ENCODE measurements at regions not wholly inside any gene's neighbourhood (a gene's known extent, or its start where the extent isn't known, plus 50 kb on each side); places are given as distances from the start of the nearest gene placed in this dataset.
"Not testable (repeated sequence)": the region's sequence is repeated elsewhere in the genome, so short reads cannot be mapped to it uniquely, and the experiment has no call there.

DNA sequence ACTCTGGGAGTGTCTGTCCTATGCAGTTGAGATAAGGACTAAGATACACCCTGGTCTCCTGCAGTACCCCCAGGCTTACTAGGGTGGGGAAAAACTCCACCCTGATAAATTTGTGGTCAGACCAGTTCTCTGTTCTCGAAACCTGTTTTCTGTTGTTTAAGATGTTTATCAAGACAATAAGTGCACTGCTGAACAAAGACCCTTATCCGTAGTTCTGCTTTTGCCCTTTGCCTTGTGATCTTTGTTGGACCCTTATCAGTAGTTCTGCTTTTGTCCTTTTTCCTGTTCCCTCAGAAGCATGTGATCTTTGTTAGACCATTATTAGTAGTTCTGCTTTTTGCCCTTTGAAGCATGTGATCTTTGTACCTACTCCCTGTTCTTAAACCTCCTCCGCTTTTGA lies 824.4 kb downstream of the TRAM1L1 start:
- peak overlapping the region; percentile 37; the same call in 1 of the 2 replicates for H3K27ac ChIP-seq (replicated peaks)
- not testable (repeated sequence) for H3K4me3 ChIP-seq (replicated peaks; ENCODE audit: insufficient read depth, low read length); H3K27me3 ChIP-seq (ENCODE audit: insufficient read depth, poor library complexity, severe bottlenecking)
- peak; percentile 4 to 58 for DNase-seq (ENCODE audit: low read depth in 1 of 2, low spot score in 1 of 2)
- peak; percentile 73; the same call in 1 of the 2 replicates for TF ChIP-seq SPI1 (IDR thresholded peaks at IDR 0.05; ENCODE audit: borderline replicate concordance, low read depth)
- TF ChIP-seq POLR2AphosphoS5 (IDR thresholded peaks at IDR 0.05; ENCODE audit: low read depth) = 0 out of 2 replicates have a peak, but pooled peaks have one; percentile 20

DNA sequence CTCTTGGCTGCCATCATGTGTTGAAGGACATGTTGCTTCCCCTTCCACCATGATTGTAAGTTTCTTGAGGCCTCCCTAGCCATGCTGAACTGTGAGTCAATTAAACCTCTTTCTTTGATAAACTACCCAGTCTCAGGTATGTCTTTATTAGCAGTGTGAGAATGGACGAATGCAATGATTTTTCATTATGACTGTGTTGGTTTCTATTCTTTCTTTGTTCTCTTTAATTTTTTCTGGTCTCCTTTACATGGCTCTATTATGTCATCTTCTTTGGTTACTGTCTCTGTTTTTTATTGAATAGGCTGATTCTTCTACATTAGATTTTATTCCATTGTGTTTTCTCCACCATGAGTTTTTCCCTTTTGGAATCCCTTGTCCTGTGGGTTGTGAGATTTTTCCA lies 840.6 kb downstream of the TRAM1L1 start:
- Histone ChIP-seq H3K4me3 (replicated peaks; ENCODE audit: insufficient read depth, low read length) (no peak overlapping the region), H3K27ac (replicated peaks) (no peak overlapping the region), H3K27me3 (ENCODE audit: insufficient read depth, poor library complexity, severe bottlenecking) (no peaks in the 10 kb centered on the region)
- TF ChIP-seq POLR2AphosphoS5 (IDR thresholded peaks at IDR 0.05; ENCODE audit: low read depth) (no peak), SPI1 (IDR thresholded peaks at IDR 0.05; ENCODE audit: borderline replicate concordance, low read depth) (no peak), GABPA (IDR thresholded peaks at IDR 0.05; ENCODE audit: low read depth) (no peak), REST (IDR thresholded peaks at IDR 0.05; ENCODE audit: insufficient replicate concordance, low read depth) (no peak)
- TF ChIP-seq, protein P1, sequence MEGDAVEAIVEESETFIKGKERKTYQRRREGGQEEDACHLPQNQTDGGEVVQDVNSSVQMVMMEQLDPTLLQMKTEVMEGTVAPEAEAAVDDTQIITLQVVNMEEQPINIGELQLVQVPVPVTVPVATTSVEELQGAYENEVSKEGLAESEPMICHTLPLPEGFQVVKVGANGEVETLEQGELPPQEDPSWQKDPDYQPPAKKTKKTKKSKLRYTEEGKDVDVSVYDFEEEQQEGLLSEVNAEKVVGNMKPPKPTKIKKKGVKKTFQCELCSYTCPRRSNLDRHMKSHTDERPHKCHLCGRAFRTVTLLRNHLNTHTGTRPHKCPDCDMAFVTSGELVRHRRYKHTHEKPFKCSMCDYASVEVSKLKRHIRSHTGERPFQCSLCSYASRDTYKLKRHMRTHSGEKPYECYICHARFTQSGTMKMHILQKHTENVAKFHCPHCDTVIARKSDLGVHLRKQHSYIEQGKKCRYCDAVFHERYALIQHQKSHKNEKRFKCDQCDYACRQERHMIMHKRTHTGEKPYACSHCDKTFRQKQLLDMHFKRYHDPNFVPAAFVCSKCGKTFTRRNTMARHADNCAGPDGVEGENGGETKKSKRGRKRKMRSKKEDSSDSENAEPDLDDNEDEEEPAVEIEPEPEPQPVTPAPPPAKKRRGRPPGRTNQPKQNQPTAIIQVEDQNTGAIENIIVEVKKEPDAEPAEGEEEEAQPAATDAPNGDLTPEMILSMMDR (IDR thresholded peaks at IDR 0.05; ENCODE audit: insufficient read depth, low read length) = no peak
- no peak for DNase-seq (ENCODE audit: low read depth in 1 of 2, low spot score in 1 of 2)

GRCh38 chr4:116243431-116243830 lies 841.9 kb downstream of the TRAM1L1 start:
- Histone ChIP-seq H3K27me3 (ENCODE audit: insufficient read depth, poor library complexity, severe bottlenecking) (no peaks in the 10 kb centered on the region), H3K4me3 (replicated peaks; ENCODE audit: insufficient read depth, low read length) (no peak overlapping the region), H3K27ac (replicated peaks) (no peak overlapping the region)
- TF ChIP-seq POLR2AphosphoS5 (IDR thresholded peaks at IDR 0.05; ENCODE audit: low read depth) = no peak
- TF ChIP-seq GABPA (IDR thresholded peaks at IDR 0.05; ENCODE audit: low read depth) = no peak
- no peak for TF ChIP-seq REST (IDR thresholded peaks at IDR 0.05; ENCODE audit: insufficient replicate concordance, low read depth)
- TF ChIP-seq, protein P1 (IDR thresholded peaks at IDR 0.05; ENCODE audit: insufficient read depth, low read length) = no peak
- no peak for TF ChIP-seq SPI1 (IDR thresholded peaks at IDR 0.05; ENCODE audit: borderline replicate concordance, low read depth)
- DNase-seq (ENCODE audit: low read depth in 1 of 2, low spot score in 1 of 2) = no peak

DNA sequence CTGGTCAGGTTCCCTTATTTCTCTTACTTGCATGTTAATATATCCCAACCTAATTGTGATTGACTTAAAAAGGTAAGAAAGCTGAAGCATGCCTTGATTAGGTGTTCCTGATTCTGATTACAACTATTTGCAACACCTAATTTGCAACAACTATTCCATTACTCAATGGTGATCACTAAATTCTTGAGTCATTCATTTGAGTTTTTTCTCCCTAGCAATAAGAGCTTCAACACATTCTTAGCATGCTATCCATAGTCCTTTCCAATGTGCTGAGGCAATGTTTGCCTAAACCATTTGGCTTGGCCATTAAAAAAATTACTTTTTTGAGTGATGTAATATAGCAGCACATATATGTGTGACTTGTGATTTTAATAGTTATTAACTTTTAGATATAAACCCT lies 851.4 kb downstream of the TRAM1L1 start:
- no peak for DNase-seq (ENCODE audit: low read depth in 1 of 2, low spot score in 1 of 2)
- TF ChIP-seq, protein P1 (IDR thresholded peaks at IDR 0.05; ENCODE audit: insufficient read depth, low read length) = no peak
- TF ChIP-seq GABPA (IDR thresholded peaks at IDR 0.05; ENCODE audit: low read depth) (no peak), SPI1 (IDR thresholded peaks at IDR 0.05; ENCODE audit: borderline replicate concordance, low read depth) (no peak), REST (IDR thresholded peaks at IDR 0.05; ENCODE audit: insufficient replicate concordance, low read depth) (no peak), POLR2AphosphoS5 (IDR thresholded peaks at IDR 0.05; ENCODE audit: low read depth) (no peak)
- Histone ChIP-seq H3K27ac (replicated peaks) (no peak overlapping the region), H3K4me3 (replicated peaks; ENCODE audit: insufficient read depth, low read length) (no peak overlapping the region), H3K27me3 (ENCODE audit: insufficient read depth, poor library complexity, severe bottlenecking) (no peaks in the 10 kb centered on the region)

DNA sequence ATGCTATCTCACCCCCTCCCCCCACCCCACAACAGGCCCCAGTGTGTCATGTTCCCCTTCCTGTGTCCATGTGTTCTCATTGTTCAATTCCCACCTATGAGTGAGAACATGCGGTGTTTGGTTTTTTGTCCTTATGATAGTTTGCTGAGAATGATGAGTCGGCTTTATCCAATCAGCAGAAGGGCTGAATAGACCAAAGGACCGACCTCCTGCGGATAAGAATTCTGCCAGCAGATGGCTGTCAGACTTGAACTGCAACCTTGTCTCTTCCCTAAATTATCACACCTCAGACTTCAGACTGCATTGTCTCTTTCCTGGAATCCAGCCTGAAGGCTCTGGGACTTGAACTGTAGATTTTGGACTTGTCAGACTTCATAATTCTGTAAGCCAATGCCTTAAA lies 853.4 kb downstream of the TRAM1L1 start:
- not testable (repeated sequence) for DNase-seq (ENCODE audit: low read depth in 1 of 2, low spot score in 1 of 2); H3K27me3 ChIP-seq (ENCODE audit: insufficient read depth, poor library complexity, severe bottlenecking); H3K4me3 ChIP-seq (replicated peaks; ENCODE audit: insufficient read depth, low read length); H3K27ac ChIP-seq (replicated peaks)

All from HL-60 (cell line).